Erythroblast (primary cell): ENCODE measurements at regions not wholly inside any gene's neighbourhood (a gene's known extent, or its start where the extent isn't known, plus 50 kb on each side); places are given as distances from the start of the nearest gene placed in this dataset.

Experiments used
- GATA1 ChIP-seq: IDR thresholded peaks from 2 replicates; pipeline ENCODE4 v1.6.1; 2011; ENCODE audit warnings: low read depth, mild to moderate bottlenecking, control low read depth, low read length, moderate library complexity
- POLR2A ChIP-seq: IDR thresholded peaks from 2 replicates; pipeline ENCODE4 v1.6.1; 2011; ENCODE audit warnings: mild to moderate bottlenecking, low read length

DNA sequence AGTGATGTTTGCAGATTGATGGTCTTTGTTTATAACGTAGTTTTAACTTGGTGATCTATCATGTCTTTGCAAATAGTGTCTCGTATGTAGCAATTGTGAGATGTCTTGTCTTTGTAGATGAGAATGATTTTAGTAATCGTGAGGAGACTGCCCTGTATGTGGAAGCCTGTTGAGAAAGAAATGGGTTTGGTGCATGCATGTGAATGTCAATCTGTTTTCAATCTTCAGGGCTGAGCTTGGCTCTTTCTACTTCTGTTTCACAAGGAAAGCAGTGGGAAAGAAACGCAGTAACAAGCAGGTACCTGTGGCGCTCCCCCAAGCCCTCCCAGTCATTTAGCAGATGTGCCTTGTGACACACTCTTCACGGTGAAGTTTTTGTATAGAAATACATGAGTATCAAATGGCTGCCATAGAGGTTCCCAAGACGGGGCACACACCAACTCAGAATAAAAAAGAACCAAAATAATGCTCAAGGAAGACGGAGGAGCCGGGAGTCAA, 342.8 kb upstream of the DDHD1 start:
- TF ChIP-seq POLR2A (no peak), GATA1 (no peak)
